HG02852 (cell line): ENCODE measurements at regions not wholly inside any gene's neighbourhood (a gene's known extent, or its start where the extent isn't known, plus 50 kb on each side); places are given as distances from the start of the nearest gene placed in this dataset.

ENCODE experiments used
- ATAC-seq: cut with Tn5 transposase; IDR thresholded peaks from one replicate; pipeline ENCODE4 v1.9.1; 2021; ENCODE audit warnings: mild to moderate bottlenecking, moderate library complexity; ENCODE audit not compliant: unreplicated experiment

DNA sequence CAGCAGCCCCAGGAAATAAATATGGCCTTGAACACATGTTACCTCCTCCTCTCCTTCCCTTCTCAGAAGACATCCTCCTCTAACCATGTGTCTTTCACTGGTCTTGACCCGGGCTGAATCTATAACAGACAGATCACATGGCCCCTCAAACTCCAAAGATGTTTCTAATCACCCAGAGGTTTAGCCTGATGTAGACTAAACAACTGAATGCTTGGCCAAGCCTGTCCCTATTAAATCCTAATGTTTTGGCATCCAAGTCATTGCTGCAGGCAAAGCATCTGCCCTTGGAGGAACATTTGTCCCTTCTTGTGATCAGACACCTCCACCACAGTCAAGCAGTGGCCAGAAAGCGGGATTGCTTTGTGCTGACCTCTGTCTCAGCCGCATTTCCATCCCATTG is 65.5 kb downstream of the ANKRD60 start:
- no peak for ATAC-seq

DNA sequence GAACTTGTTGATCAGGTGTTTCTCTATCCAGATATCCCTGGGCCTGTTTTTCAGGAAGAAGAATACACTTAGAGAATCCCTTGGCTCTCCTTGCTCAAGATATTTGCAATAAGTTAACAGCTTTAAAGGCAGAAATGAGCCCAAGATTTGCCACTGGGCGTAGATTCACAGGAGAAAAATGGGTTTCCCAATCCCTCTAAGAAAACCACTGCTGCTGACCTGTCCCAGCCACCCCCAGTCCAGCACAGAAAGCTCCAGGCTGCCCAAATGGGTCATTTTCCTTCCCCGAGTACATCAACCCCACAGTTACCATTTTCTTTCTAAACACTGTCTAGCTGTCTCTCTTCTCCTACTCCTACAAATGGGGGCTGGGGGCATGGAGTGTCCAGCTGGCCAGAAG is 67.3 kb downstream of the ANKRD60 start:
- no peak for ATAC-seq

DNA sequence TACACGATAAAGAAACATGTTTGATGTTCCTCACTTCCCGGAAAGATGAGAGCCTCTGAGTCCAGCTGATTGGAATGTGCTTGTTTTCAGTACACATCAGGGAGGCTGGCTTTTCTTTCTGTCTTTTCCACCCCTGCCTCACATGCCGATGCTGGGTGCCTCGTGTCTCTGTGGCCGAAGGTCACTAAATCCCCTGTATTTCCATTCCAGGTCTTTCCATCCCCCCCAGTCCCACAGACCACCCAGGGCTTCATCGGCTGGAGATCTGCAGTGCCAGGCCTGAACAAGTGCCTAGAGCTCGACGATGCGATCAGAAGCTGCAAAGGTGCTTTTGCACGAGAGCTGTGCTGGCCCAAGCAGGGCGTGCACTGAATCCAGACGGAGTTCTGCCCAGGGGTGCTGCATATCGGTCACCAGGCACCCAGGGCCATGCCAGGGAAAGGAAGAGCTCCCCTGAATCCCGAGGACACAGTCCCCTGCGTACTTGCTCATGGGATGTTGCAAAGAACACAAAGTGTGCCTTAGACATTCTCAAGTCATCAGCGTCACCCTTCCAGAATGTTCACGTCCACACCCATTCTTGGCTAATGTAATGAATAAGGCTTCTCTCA is 67.9 kb downstream of the ANKRD60 start:
- ATAC-seq: no peak

DNA sequence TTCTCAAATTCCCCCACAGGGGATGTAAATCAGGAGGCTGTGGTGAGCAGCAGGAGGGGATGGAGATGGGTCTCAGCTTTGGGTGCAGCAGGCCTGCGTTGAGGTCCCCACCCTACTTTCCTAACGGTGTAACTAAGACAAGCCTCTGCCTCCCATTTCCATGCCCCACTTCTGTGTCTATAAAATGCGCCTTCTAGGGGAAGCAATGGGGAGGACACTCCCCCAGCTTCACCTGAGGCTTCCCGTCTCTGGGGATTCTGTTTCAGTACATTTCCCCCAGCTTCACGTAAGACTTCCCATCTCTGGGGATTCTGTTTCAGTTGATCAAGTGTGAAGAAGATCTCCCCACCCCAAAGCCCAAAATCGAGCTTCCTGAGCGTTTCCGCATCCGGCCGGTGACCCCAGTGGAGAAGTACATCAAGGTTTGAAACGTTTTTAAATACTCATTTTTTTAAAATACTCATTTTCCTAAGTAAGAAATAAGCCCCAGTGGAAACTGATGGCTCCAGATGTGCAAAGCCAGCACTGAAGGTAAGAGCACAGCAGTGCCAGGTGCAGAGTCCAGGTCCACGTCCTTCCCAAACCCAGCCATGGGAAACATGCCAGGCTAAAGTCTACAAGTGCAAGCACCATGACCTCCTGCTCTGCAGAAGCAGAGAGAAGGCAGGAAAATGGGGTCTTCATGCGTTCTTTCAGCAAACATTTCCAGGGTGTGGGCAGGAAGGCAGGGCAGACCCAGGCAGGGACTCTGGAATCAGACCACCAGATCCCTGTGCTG is 73.1 kb downstream of the ANKRD60 start:
- no peak for ATAC-seq

DNA sequence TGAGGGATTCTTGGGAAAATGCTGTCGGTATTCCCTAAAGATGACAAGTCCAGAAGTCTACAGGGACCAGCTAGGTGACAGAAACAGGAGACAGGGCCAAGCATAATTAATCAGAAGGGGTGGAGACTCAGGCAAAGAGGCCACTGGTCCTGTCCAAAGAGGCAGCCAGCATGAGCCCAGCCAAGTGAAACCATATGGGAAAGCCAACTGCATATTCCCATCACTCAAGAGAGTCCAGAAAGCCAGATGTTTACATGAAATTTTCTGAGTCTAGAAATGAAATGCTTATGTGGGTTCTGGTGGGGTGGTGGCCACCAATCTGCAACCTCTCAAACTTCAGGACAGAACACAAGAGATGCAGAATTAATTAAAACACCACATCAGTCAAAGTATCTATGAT is 74.3 kb downstream of the ANKRD60 start:
- no peak for ATAC-seq

DNA sequence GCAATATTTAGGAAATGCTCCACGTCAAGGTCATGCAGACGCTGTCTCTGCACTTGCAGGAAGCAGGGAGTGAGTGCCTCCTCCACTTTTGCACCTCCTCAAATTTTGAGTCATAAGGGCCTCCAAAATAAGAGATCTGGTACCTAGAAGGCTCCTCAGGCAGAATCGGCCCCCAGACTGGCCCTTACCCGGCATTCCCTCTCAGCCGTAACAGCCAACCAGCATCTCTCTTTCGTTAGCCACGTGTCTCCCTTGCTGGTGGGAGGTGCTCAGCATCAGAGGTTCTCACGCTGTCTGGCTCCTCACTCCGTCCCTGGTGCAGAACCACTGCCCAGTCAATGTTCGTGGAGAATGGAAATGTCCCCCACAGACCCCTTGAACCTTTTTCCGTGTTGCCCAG is 75.3 kb downstream of the ANKRD60 start:
- no peak for ATAC-seq

DNA sequence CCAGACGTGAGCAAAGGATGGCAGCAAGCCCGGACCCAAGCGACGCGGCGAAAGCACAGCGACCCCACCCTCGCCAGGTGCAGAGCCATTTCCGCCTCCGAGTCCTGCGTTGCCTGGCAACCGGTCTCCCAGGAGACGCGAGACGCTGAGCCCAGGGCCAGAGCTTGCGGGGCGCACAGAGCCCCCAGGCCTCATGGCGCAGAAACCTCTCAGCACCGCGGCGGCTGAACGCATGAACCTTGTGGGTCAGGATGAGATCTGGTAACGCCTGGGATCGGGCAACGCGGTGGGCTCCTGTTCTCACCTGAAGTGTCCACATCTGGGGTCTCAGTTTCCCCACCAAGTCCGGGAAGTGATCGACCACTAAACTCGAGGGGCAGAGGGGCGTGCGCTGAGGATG is 77.7 kb downstream of the ANKRD60 start:
- no peak for ATAC-seq

GRCh38 chr20:58149437-58150091 is 78.9 kb downstream of the ANKRD60 start:
- no peak for ATAC-seq

GRCh38 chr20:58148891-58149290 is 79.6 kb downstream of the ANKRD60 start:
- no peak for ATAC-seq

DNA sequence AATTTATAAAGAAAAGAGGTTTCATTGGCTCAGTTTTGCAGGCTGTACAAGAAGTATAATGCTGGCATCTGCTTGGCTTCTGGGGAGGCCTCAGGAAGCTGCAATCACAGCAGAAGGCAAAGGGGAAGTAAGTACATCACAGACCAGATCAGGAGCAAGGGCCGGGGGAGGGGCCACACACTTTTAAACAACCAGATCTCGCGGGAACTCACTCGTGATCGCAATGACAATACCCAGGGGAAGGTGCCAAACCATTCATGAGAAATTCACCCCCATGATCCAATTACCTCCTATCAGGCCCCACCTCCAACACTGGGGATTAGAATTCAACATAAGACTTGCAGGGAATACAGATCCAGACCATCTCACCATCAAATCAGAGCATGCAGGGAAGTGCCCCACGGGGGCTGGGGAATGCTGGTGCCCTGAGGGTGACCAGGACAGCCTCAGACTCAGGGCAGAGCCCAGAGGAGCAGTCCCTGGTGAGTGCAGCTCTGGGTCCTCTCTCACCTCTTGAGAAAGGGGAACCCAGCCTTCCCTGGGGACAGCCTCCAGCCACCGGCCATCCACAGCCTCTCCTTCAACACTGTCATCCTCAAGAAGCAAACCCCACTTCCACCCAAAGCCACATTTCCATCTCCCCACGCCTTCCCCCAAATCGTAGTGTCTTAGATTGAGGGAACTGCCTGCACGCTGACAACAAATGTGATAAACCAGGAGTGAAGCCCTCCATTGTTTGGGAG is 80.7 kb downstream of the ANKRD60 start:
- ATAC-seq: no peak

- ATAC-seq: no peak
Measured at GRCh38 chr20:58146746-58147140, 81.7 kb downstream of the ANKRD60 start.

GRCh38 chr20:58146081-58146745 is 82.2 kb downstream of the ANKRD60 start:
- ATAC-seq: no peak

DNA sequence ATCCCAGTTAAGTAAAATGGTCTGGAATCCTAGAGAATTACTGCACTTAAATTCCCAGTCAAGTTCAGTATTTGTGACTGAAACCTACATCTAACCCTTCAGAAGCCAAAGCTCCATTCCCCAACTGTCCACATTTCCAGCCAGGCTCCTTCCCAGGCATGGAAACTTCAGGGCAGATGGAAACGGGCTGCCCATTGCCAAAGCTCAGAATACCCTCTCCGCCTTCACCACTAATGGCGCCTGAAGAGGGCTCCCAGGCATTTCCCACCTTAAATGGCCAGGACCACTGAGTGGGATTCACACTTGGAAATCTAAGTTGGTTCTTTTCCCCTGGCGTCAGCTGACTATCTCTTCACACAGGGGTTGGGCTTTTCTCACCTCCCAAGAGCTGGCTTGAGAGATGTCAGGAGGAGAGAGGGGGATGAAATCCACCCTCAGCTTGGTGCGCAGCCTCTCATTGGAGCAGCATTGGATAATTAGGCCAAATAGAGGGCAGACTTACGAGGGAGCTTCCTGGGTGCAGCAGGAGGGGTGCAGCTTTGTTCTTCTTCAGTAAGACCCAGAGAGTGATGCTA is 82.9 kb downstream of the ANKRD60 start:
- ATAC-seq: no peak

DNA sequence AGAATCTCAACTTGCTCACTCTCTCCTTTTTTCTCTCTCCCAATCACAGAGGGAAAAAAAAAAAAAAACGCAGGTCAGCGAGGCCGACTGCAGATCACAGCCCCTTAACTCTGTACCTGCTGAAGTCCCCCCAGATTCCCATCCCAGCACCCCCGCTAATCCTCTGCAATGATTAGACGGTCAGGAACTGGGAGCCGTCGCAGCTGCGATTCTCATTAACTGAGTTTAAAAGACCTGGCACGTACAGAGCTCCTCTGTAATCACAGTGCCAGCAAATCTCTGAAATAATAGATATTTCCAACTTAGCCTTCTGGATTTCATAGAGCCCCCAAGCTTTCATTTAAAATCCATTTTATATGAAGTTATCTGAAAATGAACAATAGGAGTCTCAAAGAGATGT is 84.4 kb downstream of the ANKRD60 start:
- ATAC-seq: no peak

DNA sequence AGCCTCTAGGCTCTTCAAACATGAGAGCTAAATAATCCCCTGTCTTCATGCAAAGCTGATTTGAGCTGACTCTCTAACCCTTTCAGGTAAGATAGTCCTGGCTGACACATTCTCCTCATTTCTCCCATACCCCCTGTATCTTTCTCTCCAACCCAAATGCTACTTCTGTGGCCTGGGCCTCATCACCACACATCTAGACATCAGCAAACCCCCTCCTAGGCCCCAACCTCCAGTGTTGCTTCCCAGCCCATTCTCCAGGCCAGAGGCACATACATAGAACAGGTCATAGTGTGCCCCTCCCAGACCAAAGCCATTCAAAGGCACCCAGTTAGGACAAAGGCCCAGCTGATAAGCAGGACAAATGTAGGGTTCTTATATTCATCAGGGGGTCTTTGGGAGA is 84.9 kb downstream of the ANKRD60 start:
- ATAC-seq: no peak

DNA sequence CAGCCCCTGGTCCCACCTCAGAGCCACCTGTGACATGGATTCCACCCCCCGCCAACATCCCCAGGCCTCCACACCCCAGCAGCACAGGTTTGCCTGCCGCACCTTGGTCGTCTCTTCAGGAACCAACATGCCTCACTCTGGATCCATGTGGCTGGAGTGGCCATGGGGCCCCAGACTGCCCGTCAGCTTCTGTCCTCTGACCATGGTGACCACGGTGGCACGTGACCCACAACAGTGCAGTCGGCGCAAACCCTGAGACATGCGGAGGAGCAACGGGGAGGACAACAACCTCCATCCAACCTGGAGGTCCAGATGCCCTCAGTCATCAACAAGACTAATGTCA is 85.6 kb downstream of the ANKRD60 start:
- no peak for ATAC-seq

GRCh38 chr20:58141971-58142842 is 86.2 kb downstream of the ANKRD60 start:
- ATAC-seq: no peak

DNA sequence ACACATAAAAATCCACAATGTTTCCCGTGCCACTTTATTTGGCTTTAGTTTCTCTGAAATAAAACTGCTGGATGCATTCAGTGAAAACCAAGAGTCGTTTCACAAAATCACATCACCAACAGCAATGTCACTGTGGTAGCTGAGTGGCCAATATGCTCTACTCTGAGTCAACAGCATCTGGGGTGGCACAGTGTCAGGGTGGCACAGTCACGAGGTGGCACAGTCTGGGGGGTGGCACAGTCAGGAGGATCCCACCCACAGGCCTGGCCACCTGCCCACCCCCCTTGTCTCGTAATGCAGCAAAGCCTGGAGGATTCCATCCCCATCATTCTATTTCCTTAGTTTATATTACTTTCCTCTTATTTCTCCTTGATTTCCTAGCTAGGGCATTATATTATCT is 87.0 kb downstream of the ANKRD60 start:
- no peak for ATAC-seq

DNA sequence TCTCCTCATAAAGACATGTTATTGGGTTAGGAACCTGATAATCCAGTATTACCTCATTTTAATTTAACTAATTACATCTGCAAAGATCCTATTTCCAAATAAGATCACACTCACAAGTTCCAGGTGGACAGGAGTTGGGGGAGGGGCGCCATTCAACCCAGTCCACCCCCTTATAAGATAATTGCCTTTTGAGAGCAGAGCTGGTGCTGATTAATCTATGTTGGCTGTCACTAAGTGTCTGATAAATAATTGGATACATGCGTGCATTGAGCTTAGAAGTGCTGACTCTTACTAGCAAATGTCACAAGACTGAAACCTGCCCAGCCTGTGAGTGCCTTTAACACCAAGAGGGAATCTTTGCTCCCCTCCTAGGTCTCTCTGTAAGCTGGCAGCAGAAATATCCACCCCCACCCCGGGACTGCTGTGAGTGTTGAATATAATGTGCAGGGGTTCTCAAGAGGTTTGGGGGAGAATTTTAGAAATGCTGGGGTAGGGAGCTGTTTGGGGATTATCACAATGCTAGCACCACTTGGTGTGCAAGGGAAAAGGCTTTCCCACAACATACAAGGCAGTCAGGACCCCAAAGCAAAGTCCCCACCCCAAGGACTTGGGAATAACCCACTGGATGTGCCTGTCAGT is 87.5 kb downstream of the ANKRD60 start:
- ATAC-seq: no peak
